ENCODE measurements at regions not wholly inside any gene's neighbourhood (a gene's known extent, or its start where the extent isn't known, plus 50 kb on each side); places are given as distances from the start of the nearest gene placed in this dataset.

- TF ChIP-seq CTCF (IDR thresholded peaks at IDR 0.05) (no peak), EZH2phosphoT487 (IDR thresholded peaks at IDR 0.05) (no peak), EZH2 (IDR thresholded peaks at IDR 0.05) (no peak)
These were observed 186.1 kb upstream of the MAST4 start for GRCh38 chr5:66410122-66410521.

All from neural progenitor cell (in vitro differentiated cells).